ENCODE measurements at regions not wholly inside any gene's neighbourhood (a gene's known extent, or its start where the extent isn't known, plus 50 kb on each side); places are given as distances from the start of the nearest gene placed in this dataset.

DNA sequence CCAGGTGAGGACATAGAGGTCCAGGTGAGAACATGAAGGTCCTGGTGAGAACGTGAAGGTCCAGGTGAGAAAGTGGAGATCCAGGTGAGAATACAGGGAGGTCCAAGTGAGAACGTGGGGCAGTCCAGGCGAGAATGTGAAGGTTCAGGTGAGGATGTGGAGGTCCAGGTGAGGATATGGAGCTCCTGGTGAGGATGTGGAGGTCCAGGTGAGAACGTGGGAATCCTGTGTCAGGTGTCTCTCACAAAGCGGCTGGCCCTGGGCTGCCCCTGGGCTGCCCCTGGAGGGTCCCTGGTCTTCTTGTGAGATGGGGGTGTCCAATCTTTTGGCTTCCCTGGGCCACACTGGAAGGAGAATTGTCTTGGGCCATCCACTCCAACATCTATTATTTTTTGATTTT lies 133.4 kb downstream of the MRPL36 start:
- Histone ChIP-seq H4K20me1 (ENCODE audit: insufficient read depth) (no peaks in the 10 kb centered on the region), H2AFZ (ENCODE audit: low read depth, low read length, poor library complexity, severe bottlenecking) (no peak overlapping the region), H3K27ac (ENCODE audit: low read depth, low read length) (no peak overlapping the region), H3K4me1 (ENCODE audit: control insufficient read depth in 1 of 2, insufficient read depth in 2 of 2, low read length in 2 of 2) (peaks cover 6% of the 10 kb centered on the region in 2 experiments; a peak in 3 of 4 replicates), H3K27me3 (ENCODE audit: insufficient read depth, low read length) (peaks cover 6% of the 10 kb centered on the region; the same call in 1 of the 2 replicates), H3K36me3 (ENCODE audit: control insufficient read depth in 1 of 2, insufficient read depth in 2 of 2, low read length in 2 of 2) (no peaks in the 10 kb centered on the region), H3K79me2 (ENCODE audit: insufficient read depth, low read length) (no peaks in the 10 kb centered on the region), H3K9ac (ENCODE audit: low read length) (no peak overlapping the region), H3K9me2 (ENCODE audit: insufficient read depth) (no peaks in the 10 kb centered on the region), H3K4me2 (ENCODE audit: low read length) (peak overlapping the region; percentile 62; the same call in 1 of the 2 replicates), H3K9me3 (ENCODE audit: control insufficient read depth in 1 of 2, insufficient read depth in 1 of 2, low read depth in 1 of 2, low read length in 2 of 2) (no peaks in the 10 kb centered on the region), H3K4me3 (replicated peaks in 1 of 2; ENCODE audit: low read depth in 1 of 2, low read length in 2 of 2) (no peak overlapping the region)
- intact Hi-C loops (cut with micrococcal nuclease), result no loop called here
- POLR2A ChIA-PET, result no interaction called here
- TF ChIP-seq YY1 (IDR thresholded peaks at IDR 0.05; ENCODE audit: extremely low read depth, insufficient replicate concordance, low read depth, low read length) (no peak), CTCF (IDR thresholded peaks at IDR 0.05 in 2 of 3, conservative IDR thresholded peaks at IDR 0.05 in 1 of 3; ENCODE audit: borderline replicate concordance in 1 of 3, insufficient read depth in 1 of 3, low read depth in 2 of 3, low read length in 2 of 3) (no peak), ELF1 (IDR thresholded peaks at IDR 0.05; ENCODE audit: borderline replicate concordance, low read depth) (no peak), CEBPB (IDR thresholded peaks at IDR 0.05; ENCODE audit: low read depth) (no peak), TCF7L2 (IDR thresholded peaks at IDR 0.05; ENCODE audit: borderline replicate concordance, extremely low read depth, insufficient read depth, insufficient read length) (no peak), FOSL1 (IDR thresholded peaks at IDR 0.05; ENCODE audit: low read depth) (no peak), JUND (IDR thresholded peaks at IDR 0.05) (no peak), ZNF274 (IDR thresholded peaks at IDR 0.05; ENCODE audit: low read depth, low read length) (no peak), ATF3 (IDR thresholded peaks at IDR 0.05) (no peak), EGR1 (IDR thresholded peaks at IDR 0.05; ENCODE audit: low read depth) (no peak), SRF (IDR thresholded peaks at IDR 0.05; ENCODE audit: low read depth) (no peak), ZFX (IDR thresholded peaks at IDR 0.05) (no peak), RAD21 (IDR thresholded peaks at IDR 0.05; ENCODE audit: low read depth) (no peak), POLR2A (IDR thresholded peaks at IDR 0.05; ENCODE audit: borderline replicate concordance, extremely low read depth, insufficient read depth, insufficient read length) (no peak)
- TF ChIP-seq, protein P1, sequence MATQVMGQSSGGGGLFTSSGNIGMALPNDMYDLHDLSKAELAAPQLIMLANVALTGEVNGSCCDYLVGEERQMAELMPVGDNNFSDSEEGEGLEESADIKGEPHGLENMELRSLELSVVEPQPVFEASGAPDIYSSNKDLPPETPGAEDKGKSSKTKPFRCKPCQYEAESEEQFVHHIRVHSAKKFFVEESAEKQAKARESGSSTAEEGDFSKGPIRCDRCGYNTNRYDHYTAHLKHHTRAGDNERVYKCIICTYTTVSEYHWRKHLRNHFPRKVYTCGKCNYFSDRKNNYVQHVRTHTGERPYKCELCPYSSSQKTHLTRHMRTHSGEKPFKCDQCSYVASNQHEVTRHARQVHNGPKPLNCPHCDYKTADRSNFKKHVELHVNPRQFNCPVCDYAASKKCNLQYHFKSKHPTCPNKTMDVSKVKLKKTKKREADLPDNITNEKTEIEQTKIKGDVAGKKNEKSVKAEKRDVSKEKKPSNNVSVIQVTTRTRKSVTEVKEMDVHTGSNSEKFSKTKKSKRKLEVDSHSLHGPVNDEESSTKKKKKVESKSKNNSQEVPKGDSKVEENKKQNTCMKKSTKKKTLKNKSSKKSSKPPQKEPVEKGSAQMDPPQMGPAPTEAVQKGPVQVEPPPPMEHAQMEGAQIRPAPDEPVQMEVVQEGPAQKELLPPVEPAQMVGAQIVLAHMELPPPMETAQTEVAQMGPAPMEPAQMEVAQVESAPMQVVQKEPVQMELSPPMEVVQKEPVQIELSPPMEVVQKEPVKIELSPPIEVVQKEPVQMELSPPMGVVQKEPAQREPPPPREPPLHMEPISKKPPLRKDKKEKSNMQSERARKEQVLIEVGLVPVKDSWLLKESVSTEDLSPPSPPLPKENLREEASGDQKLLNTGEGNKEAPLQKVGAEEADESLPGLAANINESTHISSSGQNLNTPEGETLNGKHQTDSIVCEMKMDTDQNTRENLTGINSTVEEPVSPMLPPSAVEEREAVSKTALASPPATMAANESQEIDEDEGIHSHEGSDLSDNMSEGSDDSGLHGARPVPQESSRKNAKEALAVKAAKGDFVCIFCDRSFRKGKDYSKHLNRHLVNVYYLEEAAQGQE (IDR thresholded peaks at IDR 0.05; ENCODE audit: low read depth), result no peak
- RAD21 ChIA-PET (ENCODE audit: low non-redundant PET in 1 of 2, low total read pairs in 2 of 2, uncharacterized antibody in 2 of 2, unreplicated experiment in 2 of 2), result no interaction called here
- CTCF ChIA-PET, result no interaction called here
- DNase-seq (ENCODE audit: low read depth, low spot score) (no peak), ATAC-seq (no peak)
- no TSS peak for BruUV-seq (replicated peaks)
